Parathyroid adenoma (tissue), 2 donors: ENCODE measurements at regions not wholly inside any gene's neighbourhood (a gene's known extent, or its start where the extent isn't known, plus 50 kb on each side); places are given as distances from the start of the nearest gene placed in this dataset.

Experiments
- H2AFZ ChIP-seq: fragments of 300-600 bp; sonication (generic); one replicate; pipeline ENCODE4 v1.7.0; 2017; ENCODE audit warnings: antibody characterized with exemption, mild to moderate bottlenecking
- H3K27ac ChIP-seq: fragments of 300-600 bp; sonication (generic); one replicate; pipeline ENCODE4 v1.7.0; 2017
- H3K27me3 ChIP-seq: fragments of 300-600 bp; sonication (generic); one replicate; pipeline ENCODE4 v1.7.0; 2017; ENCODE audit warnings: low read length; ENCODE audit not compliant: control insufficient read depth, insufficient read depth
- H3K36me3 ChIP-seq: fragments of 300-600 bp; sonication (generic); one replicate; pipeline ENCODE4 v1.7.0; 2017; ENCODE audit warnings: low read length; ENCODE audit not compliant: control insufficient read depth, insufficient read depth
- H3K4me1 ChIP-seq: fragments of 300-600 bp; sonication (generic); one replicate; pipeline ENCODE4 v1.7.0; 2017; ENCODE audit warnings: control low read depth
- H3K4me2 ChIP-seq: fragments of 300-600 bp; sonication (generic); one replicate; pipeline ENCODE4 v1.7.0; 2017; ENCODE audit warnings: low read length
- H3K4me3 ChIP-seq: fragments of 300-600 bp; sonication (generic); one replicate; pipeline ENCODE4 v1.7.0; 2017; ENCODE audit warnings: low read depth, low read length
- H3K79me2 ChIP-seq: fragments of 300-600 bp; sonication (generic); one replicate; pipeline ENCODE4 v1.7.0; 2017; ENCODE audit warnings: control low read depth
- H3K9ac ChIP-seq: fragments of 300-600 bp; sonication (generic); one replicate; pipeline ENCODE4 v1.7.0; 2017; ENCODE audit warnings: mild to moderate bottlenecking
- H3K9me3 ChIP-seq: fragments of 300-600 bp; sonication (generic); one replicate; pipeline ENCODE4 v1.7.0; 2017; ENCODE audit warnings: low read length; ENCODE audit not compliant: control insufficient read depth
- CTCF ChIP-seq: fragments of 300-600 bp; sonication (generic); IDR thresholded peaks from one replicate; pipeline ENCODE4 v1.7.0; 2017; ENCODE audit warnings: antibody characterized with exemption, mild to moderate bottlenecking
- donor health status: primary hyperparathyroidism.

- Histone ChIP-seq H3K9ac (no peak overlapping the region), H3K27ac (no peak overlapping the region), H3K27me3 (no peaks in the 10 kb centered on the region), H3K4me3 (no peak overlapping the region), H3K4me1 (no peaks in the 10 kb centered on the region), H3K79me2 (no peaks in the 10 kb centered on the region), H3K4me2 (no peak overlapping the region), H2AFZ (no peak overlapping the region), H3K36me3 (no peaks in the 10 kb centered on the region), H3K9me3 (no peaks in the 10 kb centered on the region)
- no peak for TF ChIP-seq CTCF
Observed at GRCh38 chr3:74529145-74529544, 85.3 kb downstream of the CNTN3 start.

DNA sequence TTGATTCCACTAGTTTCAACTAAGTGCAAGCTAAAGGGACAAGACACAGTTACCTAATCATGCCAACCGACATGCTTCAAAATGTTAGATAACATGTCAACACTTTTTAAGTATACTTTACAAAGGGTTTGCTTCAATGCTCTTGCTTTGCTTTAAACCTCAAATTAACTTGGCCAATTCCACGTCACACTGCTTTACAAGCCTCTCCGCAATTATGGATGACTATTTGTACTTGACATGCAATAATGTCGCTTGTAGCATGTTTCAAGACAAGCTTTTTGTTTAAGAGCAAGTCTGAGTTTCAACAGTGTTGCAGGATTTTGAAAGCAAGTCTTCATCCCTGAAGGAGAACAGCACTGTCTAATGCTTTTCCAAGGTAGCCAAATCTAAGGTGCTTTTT lies 86.9 kb downstream of the CNTN3 start:
- no peak for TF ChIP-seq CTCF

DNA sequence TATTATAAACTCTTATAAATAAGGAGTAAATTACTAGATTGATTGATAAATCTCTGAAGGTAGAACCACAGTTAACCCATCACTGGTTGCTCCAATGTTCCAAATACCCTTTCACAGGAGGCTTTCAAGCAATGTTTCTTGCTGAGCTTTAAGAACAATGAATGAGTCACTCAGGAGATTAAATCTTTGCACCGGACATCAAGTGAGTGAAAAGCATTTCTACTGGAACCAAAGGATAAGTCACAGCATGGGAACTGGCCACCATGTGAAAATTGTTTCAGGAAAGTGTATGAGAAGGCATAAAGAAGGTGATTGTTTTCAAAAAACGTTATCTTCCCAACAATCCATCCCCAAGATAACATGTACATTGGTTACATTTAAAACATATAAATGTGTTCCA lies 90.6 kb downstream of the CNTN3 start:
- no peaks in the 10 kb centered on the region for H3K4me1 ChIP-seq
- H3K4me3 ChIP-seq, result no peak overlapping the region
- no peak overlapping the region for H2AFZ ChIP-seq
- no peaks in the 10 kb centered on the region for H3K27me3 ChIP-seq
- H3K9me3 ChIP-seq, result no peaks in the 10 kb centered on the region
- no peaks in the 10 kb centered on the region for H3K36me3 ChIP-seq
- no peak overlapping the region for H3K9ac ChIP-seq
- H3K27ac ChIP-seq, result no peak overlapping the region
- H3K79me2 ChIP-seq, result no peaks in the 10 kb centered on the region
- no peak overlapping the region for H3K4me2 ChIP-seq
- TF ChIP-seq CTCF, result no peak

More for the DNA sequence above, 86.9 kb downstream of the CNTN3 start:
- H2AFZ ChIP-seq, result no peak overlapping the region
- H3K27ac ChIP-seq, result no peak overlapping the region
- no peaks in the 10 kb centered on the region for H3K27me3 ChIP-seq
- H3K4me3 ChIP-seq, result no peak overlapping the region
- H3K9ac ChIP-seq, result no peak overlapping the region
- no peaks in the 10 kb centered on the region for H3K9me3 ChIP-seq
- no peaks in the 10 kb centered on the region for H3K36me3 ChIP-seq
- H3K4me2 ChIP-seq, result no peak overlapping the region
- no peaks in the 10 kb centered on the region for H3K4me1 ChIP-seq
- H3K79me2 ChIP-seq, result no peaks in the 10 kb centered on the region

DNA sequence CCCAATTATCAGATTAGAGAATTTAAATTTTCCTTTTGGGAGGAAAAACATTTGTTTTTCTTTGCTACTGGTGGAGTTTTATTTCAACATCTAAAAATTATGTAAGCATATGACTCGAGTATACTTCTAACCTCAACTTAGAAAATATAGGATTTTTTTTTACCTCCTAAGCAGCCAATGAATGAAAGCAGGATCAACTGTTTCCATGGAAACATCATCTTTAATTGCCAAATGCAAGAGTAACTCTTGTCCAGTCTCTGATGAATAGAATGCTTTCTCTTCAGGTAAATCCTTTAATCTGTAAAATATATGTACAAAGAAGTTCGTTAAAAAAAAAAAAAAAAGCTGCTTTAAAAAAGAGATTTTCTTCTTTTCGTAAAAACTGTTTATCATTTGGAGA lies 93.6 kb downstream of the CNTN3 start:
- Histone ChIP-seq H3K4me3 (no peak overlapping the region), H3K4me2 (no peak overlapping the region), H3K9me3 (no peaks in the 10 kb centered on the region), H2AFZ (no peak overlapping the region), H3K4me1 (no peaks in the 10 kb centered on the region), H3K9ac (no peak overlapping the region), H3K27me3 (no peaks in the 10 kb centered on the region), H3K27ac (no peak overlapping the region), H3K79me2 (no peaks in the 10 kb centered on the region), H3K36me3 (no peaks in the 10 kb centered on the region)
- TF ChIP-seq CTCF, result no peak

DNA sequence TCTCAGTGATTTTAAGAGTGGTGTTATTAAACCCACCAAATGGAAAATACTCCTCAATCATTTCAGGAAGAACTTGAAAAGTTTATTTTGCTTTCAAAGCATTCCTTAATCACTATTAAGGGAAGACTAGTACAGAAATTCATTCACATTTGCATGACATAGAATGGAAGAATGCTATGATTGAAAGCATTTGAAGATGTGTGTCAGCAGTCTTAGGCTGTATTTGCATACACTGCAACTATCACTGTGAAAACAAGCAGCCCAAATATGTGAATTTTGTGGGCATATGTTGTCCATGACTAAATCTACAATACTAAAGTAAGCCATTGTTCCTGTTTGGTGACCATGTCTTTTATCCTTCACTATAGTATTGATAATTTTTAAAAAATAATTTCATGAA lies 95.8 kb downstream of the CNTN3 start:
- no peak for TF ChIP-seq CTCF
- Histone ChIP-seq H2AFZ (no peak overlapping the region), H3K9me3 (no peaks in the 10 kb centered on the region)

More for the DNA sequence above, 95.8 kb downstream of the CNTN3 start:
- no peak overlapping the region for H3K9ac ChIP-seq
- H3K79me2 ChIP-seq, result no peaks in the 10 kb centered on the region
- no peak overlapping the region for H3K4me2 ChIP-seq
- H3K4me3 ChIP-seq, result no peak overlapping the region
- H3K36me3 ChIP-seq, result no peaks in the 10 kb centered on the region
- no peaks in the 10 kb centered on the region for H3K4me1 ChIP-seq
- no peaks in the 10 kb centered on the region for H3K27me3 ChIP-seq
- no peak overlapping the region for H3K27ac ChIP-seq
